ENCODE measurements at regions not wholly inside any gene's neighbourhood (a gene's known extent, or its start where the extent isn't known, plus 50 kb on each side); places are given as distances from the start of the nearest gene placed in this dataset.

DNA sequence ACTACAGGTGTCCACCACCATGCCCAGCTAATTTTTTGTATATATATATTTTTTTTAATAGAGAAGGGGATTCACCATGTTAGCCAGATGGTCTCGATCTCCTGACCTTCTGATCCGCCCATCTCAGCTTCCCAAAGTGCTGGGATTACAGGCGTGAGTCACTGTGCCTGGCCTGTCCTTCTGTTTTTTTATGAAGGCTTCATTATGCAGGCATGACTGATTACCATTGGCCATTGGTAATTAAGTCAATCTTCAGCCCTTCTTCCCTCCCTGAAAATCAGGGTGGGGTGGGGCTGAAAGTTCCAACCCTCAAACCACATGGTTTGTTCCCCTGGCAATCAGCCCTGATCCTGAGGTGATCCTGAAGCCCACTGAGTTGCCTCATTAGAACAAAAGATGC lies 336.9 kb downstream of the PTTG2 start:
- TF ChIP-seq CTCF (IDR thresholded peaks at IDR 0.05; ENCODE audit: insufficient read depth, low read length) (no peak), REST (IDR thresholded peaks at IDR 0.05; ENCODE audit: insufficient replicate concordance, low read depth) (no peak)

Data from HL-60 (cell line).